ENCODE measurements at regions not wholly inside any gene's neighbourhood (a gene's known extent, or its start where the extent isn't known, plus 50 kb on each side); places are given as distances from the start of the nearest gene placed in this dataset.

DNA sequence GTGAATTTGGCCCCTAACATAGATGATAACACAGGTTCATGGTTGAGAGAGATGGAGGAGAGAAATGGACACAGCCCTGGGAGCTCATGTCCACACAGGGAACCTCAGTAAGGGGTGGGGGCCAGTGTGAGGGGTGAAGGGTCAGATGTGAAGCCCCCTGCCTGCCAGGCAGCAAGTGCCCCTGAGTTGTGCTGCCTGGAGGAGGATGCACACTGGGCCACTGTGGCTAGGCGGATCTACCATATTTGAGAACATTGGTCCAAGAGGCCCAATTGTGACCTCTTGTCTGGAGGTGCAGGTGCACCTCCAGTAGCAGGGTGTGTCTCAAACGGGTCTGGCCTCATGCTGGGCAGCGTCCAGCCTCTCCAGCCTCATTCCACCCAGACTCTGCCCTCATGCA lies 99.6 kb upstream of the SNTG2 start:
- H3K4me1 ChIP-seq (ENCODE audit: control insufficient read depth, extremely low read depth, insufficient read depth, low read length), result no peaks in the 10 kb centered on the region

DNA sequence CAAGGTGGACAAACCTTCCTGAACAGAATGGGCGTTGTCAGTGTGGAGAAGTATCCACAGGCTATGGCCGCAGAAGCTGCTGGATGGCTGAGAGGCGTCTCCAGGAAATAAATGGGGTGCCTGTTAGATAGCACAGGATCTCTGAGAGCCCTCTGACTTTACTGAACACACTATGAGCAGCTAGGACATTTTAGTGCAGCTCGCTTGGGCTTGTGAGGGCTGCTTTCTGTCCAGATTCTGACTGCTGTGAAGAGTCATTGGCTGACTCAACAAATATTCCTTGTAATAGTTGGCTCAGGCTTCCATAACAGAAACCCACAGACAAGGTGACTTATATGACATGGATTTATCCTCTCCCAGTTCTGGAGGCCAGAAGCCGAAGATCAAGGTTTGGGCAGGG lies 100.2 kb upstream of the SNTG2 start:
- H3K4me2 ChIP-seq (ENCODE audit: extremely low read depth, insufficient read depth, low read length), result no peak overlapping the region
- no peak for TF ChIP-seq EZH2 (IDR thresholded peaks at IDR 0.05; ENCODE audit: low read length, missing control alignments)
- TF ChIP-seq, protein P1, sequence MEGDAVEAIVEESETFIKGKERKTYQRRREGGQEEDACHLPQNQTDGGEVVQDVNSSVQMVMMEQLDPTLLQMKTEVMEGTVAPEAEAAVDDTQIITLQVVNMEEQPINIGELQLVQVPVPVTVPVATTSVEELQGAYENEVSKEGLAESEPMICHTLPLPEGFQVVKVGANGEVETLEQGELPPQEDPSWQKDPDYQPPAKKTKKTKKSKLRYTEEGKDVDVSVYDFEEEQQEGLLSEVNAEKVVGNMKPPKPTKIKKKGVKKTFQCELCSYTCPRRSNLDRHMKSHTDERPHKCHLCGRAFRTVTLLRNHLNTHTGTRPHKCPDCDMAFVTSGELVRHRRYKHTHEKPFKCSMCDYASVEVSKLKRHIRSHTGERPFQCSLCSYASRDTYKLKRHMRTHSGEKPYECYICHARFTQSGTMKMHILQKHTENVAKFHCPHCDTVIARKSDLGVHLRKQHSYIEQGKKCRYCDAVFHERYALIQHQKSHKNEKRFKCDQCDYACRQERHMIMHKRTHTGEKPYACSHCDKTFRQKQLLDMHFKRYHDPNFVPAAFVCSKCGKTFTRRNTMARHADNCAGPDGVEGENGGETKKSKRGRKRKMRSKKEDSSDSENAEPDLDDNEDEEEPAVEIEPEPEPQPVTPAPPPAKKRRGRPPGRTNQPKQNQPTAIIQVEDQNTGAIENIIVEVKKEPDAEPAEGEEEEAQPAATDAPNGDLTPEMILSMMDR (conservative IDR thresholded peaks at IDR 0.05 in 1 of 2, IDR thresholded peaks at IDR 0.05 in 1 of 2; ENCODE audit: low read depth in 1 of 2, low read length in 2 of 2), result no peak
- no peaks in the 10 kb centered on the region for H3K27me3 ChIP-seq (ENCODE audit: control insufficient read depth, insufficient read depth, low read length)
- H4K20me1 ChIP-seq (ENCODE audit: control insufficient read depth, extremely low read depth, insufficient read depth, low read length), result no peaks in the 10 kb centered on the region
- H3K36me3 ChIP-seq (ENCODE audit: control insufficient read depth, insufficient read depth, low read length), result no peaks in the 10 kb centered on the region
- H3K9ac ChIP-seq (ENCODE audit: insufficient read depth, low read length), result no peak overlapping the region
- no peaks in the 10 kb centered on the region for H3K4me1 ChIP-seq (ENCODE audit: control insufficient read depth, extremely low read depth, insufficient read depth, low read length)
- H2AFZ ChIP-seq (ENCODE audit: low read length), result no peak overlapping the region
- no peak for DNase-seq (ENCODE audit: low read depth in 2 of 2)
- no peaks in the 10 kb centered on the region for H3K79me2 ChIP-seq (ENCODE audit: control insufficient read depth, insufficient read depth, low read length)
- H3K27ac ChIP-seq (ENCODE audit: insufficient read depth, low read length), result no peak overlapping the region
- no peaks in the 10 kb centered on the region for H3K9me3 ChIP-seq (ENCODE audit: control insufficient read depth, insufficient read depth, low read depth, low read length)
- no peak overlapping the region for H3K4me3 ChIP-seq (replicated peaks in 1 of 4; ENCODE audit: control extremely low read depth in 1 of 4, insufficient read depth in 1 of 4, low read depth in 3 of 4, low read length in 4 of 4)

More for the DNA sequence above, 99.6 kb upstream of the SNTG2 start:
- Histone ChIP-seq H3K9ac (ENCODE audit: insufficient read depth, low read length) (no peak overlapping the region), H3K27ac (ENCODE audit: insufficient read depth, low read length) (no peak overlapping the region), H3K27me3 (ENCODE audit: control insufficient read depth, insufficient read depth, low read length) (no peaks in the 10 kb centered on the region), H3K36me3 (ENCODE audit: control insufficient read depth, insufficient read depth, low read length) (no peaks in the 10 kb centered on the region), H3K4me3 (replicated peaks in 1 of 4; ENCODE audit: control extremely low read depth in 1 of 4, insufficient read depth in 1 of 4, low read depth in 3 of 4, low read length in 4 of 4) (no peak overlapping the region), H3K9me3 (ENCODE audit: control insufficient read depth, insufficient read depth, low read depth, low read length) (no peaks in the 10 kb centered on the region), H2AFZ (ENCODE audit: low read length) (no peak overlapping the region), H4K20me1 (ENCODE audit: control insufficient read depth, extremely low read depth, insufficient read depth, low read length) (no peaks in the 10 kb centered on the region), H3K4me2 (ENCODE audit: extremely low read depth, insufficient read depth, low read length) (no peak overlapping the region), H3K79me2 (ENCODE audit: control insufficient read depth, insufficient read depth, low read length) (no peaks in the 10 kb centered on the region)
- TF ChIP-seq, protein P1 (conservative IDR thresholded peaks at IDR 0.05 in 1 of 2, IDR thresholded peaks at IDR 0.05 in 1 of 2; ENCODE audit: low read depth in 1 of 2, low read length in 2 of 2), result no peak
- no peak for TF ChIP-seq EZH2 (IDR thresholded peaks at IDR 0.05; ENCODE audit: low read length, missing control alignments)
- DNase-seq (ENCODE audit: low read depth in 2 of 2), result no peak

DNA sequence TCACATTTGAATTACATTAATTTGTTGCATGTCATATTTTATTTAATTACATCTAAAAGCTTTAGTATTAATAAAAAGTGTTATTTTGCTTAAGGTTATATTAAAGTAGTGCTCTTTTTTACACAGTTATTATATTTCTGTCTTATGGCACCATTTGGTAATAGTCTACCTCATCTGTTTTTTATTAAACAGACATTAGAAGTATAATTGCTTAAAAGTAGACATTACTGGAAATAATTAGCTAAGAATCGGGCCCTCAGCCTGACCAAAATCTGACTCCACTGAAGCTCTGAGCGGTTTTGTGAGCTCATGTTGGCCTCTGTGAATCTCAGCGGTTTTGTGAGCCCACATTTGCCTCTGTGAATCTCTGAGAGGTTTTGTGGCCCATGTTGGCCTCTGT lies 102.5 kb upstream of the SNTG2 start:
- Histone ChIP-seq H3K9ac (ENCODE audit: insufficient read depth, low read length) (no peak overlapping the region), H3K4me3 (replicated peaks in 1 of 4; ENCODE audit: control extremely low read depth in 1 of 4, insufficient read depth in 1 of 4, low read depth in 3 of 4, low read length in 4 of 4) (no peak overlapping the region), H3K36me3 (ENCODE audit: control insufficient read depth, insufficient read depth, low read length) (no peaks in the 10 kb centered on the region), H3K9me3 (ENCODE audit: control insufficient read depth, insufficient read depth, low read depth, low read length) (no peaks in the 10 kb centered on the region), H4K20me1 (ENCODE audit: control insufficient read depth, extremely low read depth, insufficient read depth, low read length) (no peaks in the 10 kb centered on the region), H3K4me1 (ENCODE audit: control insufficient read depth, extremely low read depth, insufficient read depth, low read length) (no peaks in the 10 kb centered on the region), H3K79me2 (ENCODE audit: control insufficient read depth, insufficient read depth, low read length) (no peaks in the 10 kb centered on the region), H3K27me3 (ENCODE audit: control insufficient read depth, insufficient read depth, low read length) (no peaks in the 10 kb centered on the region), H3K27ac (ENCODE audit: insufficient read depth, low read length) (no peak overlapping the region), H3K4me2 (ENCODE audit: extremely low read depth, insufficient read depth, low read length) (no peak overlapping the region), H2AFZ (ENCODE audit: low read length) (no peak overlapping the region)
- TF ChIP-seq, protein P1 (conservative IDR thresholded peaks at IDR 0.05 in 1 of 2, IDR thresholded peaks at IDR 0.05 in 1 of 2; ENCODE audit: low read depth in 1 of 2, low read length in 2 of 2), result no peak
- no peak for TF ChIP-seq EZH2 (IDR thresholded peaks at IDR 0.05; ENCODE audit: low read length, missing control alignments)
- no peak for DNase-seq (ENCODE audit: low read depth in 2 of 2)

Measured in fibroblast of lung (primary cell).